Neural progenitor cell (in vitro differentiated cells): ENCODE measurements at regions not wholly inside any gene's neighbourhood (a gene's known extent, or its start where the extent isn't known, plus 50 kb on each side); places are given as distances from the start of the nearest gene placed in this dataset.

Experiments
- DNase-seq: peaks from one replicate; pipeline ENCODE4 v3.0.0-alpha.2; 2016; ENCODE audit warnings: low spot score
- H2AFZ ChIP-seq: fragments of 200-600 bp; sonication (generic); replicated peaks from 2 replicates; pipeline ENCODE4 v1.6.1; 2016; ENCODE audit warnings: antibody characterized with exemption
- H3F3A ChIP-seq: fragments of 200-600 bp; sonication (generic); 2 replicates; pipeline ENCODE4 v1.6.1; 2016; ENCODE audit warnings: antibody characterized with exemption, low read depth
- H3K27ac ChIP-seq: fragments of 200-600 bp; sonication (generic); 2 replicates; pipeline ENCODE4 v1.5.1; 2016; ENCODE audit warnings: mild to moderate bottlenecking
- H3K27me3 ChIP-seq: fragments of 200-600 bp; sonication (generic); 2 replicates; pipeline ENCODE4 v1.6.1; 2016; ENCODE audit warnings: mild to moderate bottlenecking, moderate library complexity
- H3K36me3 ChIP-seq: fragments of 200-600 bp; sonication (generic); 2 replicates; pipeline ENCODE4 v1.5.1; 2016
- H3K4me1 ChIP-seq: fragments of 200-600 bp; sonication (generic); 2 replicates; pipeline ENCODE4 v1.6.1; 2016; ENCODE audit warnings: mixed run types
- H3K4me2 ChIP-seq: fragments of 200-600 bp; sonication (generic); 2 replicates; pipeline ENCODE4 v1.6.1; 2016
- H3K4me3 ChIP-seq: fragments of 200-600 bp; sonication (generic); 2 replicates; pipeline ENCODE4 v1.5.1; 2016
- H3K79me2 ChIP-seq: fragments of 200-600 bp; sonication (generic); 2 replicates; pipeline ENCODE4 v1.6.1; 2016; ENCODE audit warnings: low read depth
- H3K9ac ChIP-seq: fragments of 200-600 bp; sonication (generic); 2 replicates; pipeline ENCODE4 v1.6.1; 2016
- H3K9me3 ChIP-seq: fragments of 200-600 bp; sonication (generic); 2 replicates; pipeline ENCODE4 v1.5.1; 2016; ENCODE audit warnings: low read depth
- H4K20me1 ChIP-seq: fragments of 200-600 bp; sonication (generic); 2 replicates; pipeline ENCODE4 v1.6.1; 2016; ENCODE audit warnings: low read depth
- H3K27ac Mint-ChIP-seq: 3 replicates; pipeline ENCODE4 v1.8.0; 2021; ENCODE audit warnings: mixed read lengths
- H3K27me3 Mint-ChIP-seq: 2 replicates; pipeline ENCODE4 v1.8.0; 2022; ENCODE audit warnings: low read depth, mild to moderate bottlenecking, inconsistent platforms, moderate library complexity, mixed read lengths; ENCODE audit not compliant: insufficient read depth
- H3K36me3 Mint-ChIP-seq: 3 replicates; pipeline ENCODE4 v1.8.0; 2021; ENCODE audit warnings: mixed read lengths
- H3K4me1 Mint-ChIP-seq: 3 replicates; pipeline ENCODE4 v1.8.0; 2021; ENCODE audit warnings: mixed read lengths
- H3K4me3 Mint-ChIP-seq: 3 replicates; pipeline ENCODE4 v1.8.0; 2021; ENCODE audit warnings: mild to moderate bottlenecking, moderate library complexity, mixed read lengths
- H3K9me3 Mint-ChIP-seq: 3 replicates; pipeline ENCODE4 v1.8.0; 2020; ENCODE audit warnings: mixed read lengths
- EZH2 ChIP-seq: fragments of 200-600 bp; sonication (generic); IDR thresholded peaks from 2 replicates; pipeline ENCODE4 v1.6.1; 2017; ENCODE audit warnings: antibody characterized with exemption, mild to moderate bottlenecking, moderate library complexity
- EZH2phosphoT487 ChIP-seq: fragments of 200-600 bp; sonication (generic); IDR thresholded peaks from 2 replicates; pipeline ENCODE4 v1.6.1; 2017; ENCODE audit warnings: antibody characterized with exemption
- TF ChIP-seq, protein P1 (sequence below): fragments of 200-600 bp; sonication (generic); IDR thresholded peaks from 2 replicates; pipeline ENCODE4 v1.5.1; 2017; ENCODE audit warnings: antibody characterized with exemption, mild to moderate bottlenecking

DNA sequence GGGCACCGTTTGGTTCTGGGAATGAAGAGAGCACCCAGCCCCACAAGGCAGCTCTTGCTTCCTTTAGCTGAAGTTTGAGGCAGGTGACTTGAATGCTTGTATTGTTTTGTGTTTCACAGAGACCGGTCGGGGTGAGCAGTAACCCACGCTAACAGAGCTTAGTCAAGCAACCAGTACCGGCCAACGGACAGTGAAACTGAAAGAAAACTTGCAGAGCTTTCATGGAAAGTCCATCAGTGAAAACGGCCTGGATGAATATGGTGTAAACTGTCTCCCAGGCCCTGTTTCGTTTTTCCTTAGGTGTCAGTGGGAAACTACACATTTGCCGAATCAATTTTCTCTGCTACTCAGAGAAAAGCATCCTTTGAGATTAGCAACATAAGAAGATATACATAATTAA lies 101.1 kb downstream of the LYZL1 start:
- Histone ChIP-seq H3K9me3 (no peaks in the 10 kb centered on the region), H3K4me1 (peaks cover 3% of the 10 kb centered on the region), H3F3A (no peaks in the 10 kb centered on the region), H3K27ac (no peak overlapping the region), H3K4me3 (no peak overlapping the region), H2AFZ (no peak overlapping the region), H3K4me2 (no peak overlapping the region), H4K20me1 (no peaks in the 10 kb centered on the region), H3K79me2 (no peaks in the 10 kb centered on the region), H3K27me3 (no peaks in the 10 kb centered on the region), H3K9ac (no peak overlapping the region), H3K36me3 (no peaks in the 10 kb centered on the region)
- no peaks in the 10 kb centered on the region for H3K36me3 Mint-ChIP-seq
- no peak overlapping the region for H3K4me3 Mint-ChIP-seq
- H3K27ac Mint-ChIP-seq, result no peak overlapping the region
- no peak for DNase-seq
- peaks cover 12% of the 10 kb centered on the region for H3K4me1 Mint-ChIP-seq
- no peaks in the 10 kb centered on the region for H3K9me3 Mint-ChIP-seq
- TF ChIP-seq EZH2phosphoT487 (no peak), EZH2 (no peak)
- TF ChIP-seq, protein P1, sequence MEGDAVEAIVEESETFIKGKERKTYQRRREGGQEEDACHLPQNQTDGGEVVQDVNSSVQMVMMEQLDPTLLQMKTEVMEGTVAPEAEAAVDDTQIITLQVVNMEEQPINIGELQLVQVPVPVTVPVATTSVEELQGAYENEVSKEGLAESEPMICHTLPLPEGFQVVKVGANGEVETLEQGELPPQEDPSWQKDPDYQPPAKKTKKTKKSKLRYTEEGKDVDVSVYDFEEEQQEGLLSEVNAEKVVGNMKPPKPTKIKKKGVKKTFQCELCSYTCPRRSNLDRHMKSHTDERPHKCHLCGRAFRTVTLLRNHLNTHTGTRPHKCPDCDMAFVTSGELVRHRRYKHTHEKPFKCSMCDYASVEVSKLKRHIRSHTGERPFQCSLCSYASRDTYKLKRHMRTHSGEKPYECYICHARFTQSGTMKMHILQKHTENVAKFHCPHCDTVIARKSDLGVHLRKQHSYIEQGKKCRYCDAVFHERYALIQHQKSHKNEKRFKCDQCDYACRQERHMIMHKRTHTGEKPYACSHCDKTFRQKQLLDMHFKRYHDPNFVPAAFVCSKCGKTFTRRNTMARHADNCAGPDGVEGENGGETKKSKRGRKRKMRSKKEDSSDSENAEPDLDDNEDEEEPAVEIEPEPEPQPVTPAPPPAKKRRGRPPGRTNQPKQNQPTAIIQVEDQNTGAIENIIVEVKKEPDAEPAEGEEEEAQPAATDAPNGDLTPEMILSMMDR, result no peak
- peaks cover 6% of the 10 kb centered on the region for H3K27me3 Mint-ChIP-seq

DNA sequence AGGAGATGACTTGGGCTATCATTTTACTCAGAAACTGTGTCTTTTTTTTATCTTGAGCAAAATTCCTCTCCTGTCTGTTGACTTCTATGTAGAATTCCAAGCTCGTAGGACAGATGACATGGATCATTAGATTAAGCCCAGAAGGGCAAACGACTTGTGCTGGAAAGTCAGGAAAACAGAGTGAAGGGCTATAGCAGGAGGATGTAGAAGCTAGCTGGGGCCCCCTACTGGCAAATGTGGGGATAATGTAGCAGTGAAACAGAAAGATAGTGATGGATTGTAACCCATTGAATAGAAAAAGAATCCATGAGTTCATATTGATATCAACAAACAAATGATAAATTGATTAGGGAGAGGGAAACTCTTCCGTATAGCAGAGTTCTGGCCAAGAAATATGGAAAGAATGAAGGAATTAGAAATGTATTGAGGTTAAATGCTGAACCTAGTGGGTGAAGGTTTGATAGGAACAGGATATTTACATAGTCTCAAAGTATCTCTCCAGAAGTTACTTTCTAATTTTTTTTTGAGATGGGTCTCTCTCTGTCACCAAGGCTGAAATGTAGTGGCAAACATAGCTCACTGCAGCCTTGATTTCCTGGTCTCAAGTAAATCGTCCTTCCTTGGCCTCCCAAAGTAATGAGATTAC lies 103.6 kb downstream of the LYZL1 start:
- Mint-ChIP-seq H3K27ac (no peak overlapping the region), H3K36me3 (no peaks in the 10 kb centered on the region), H3K27me3 (peaks cover 6% of the 10 kb centered on the region), H3K9me3 (no peaks in the 10 kb centered on the region), H3K4me3 (no peak overlapping the region), H3K4me1 (peaks cover 20% of the 10 kb centered on the region)
- no peak for TF ChIP-seq EZH2phosphoT487
- TF ChIP-seq, protein P1, result peak; percentile 90
- Histone ChIP-seq H3K27me3 (no peaks in the 10 kb centered on the region), H3K79me2 (no peaks in the 10 kb centered on the region), H3K27ac (no peak overlapping the region), H3K4me2 (no peak overlapping the region), H3K4me3 (no peak overlapping the region), H3K4me1 (peaks cover 13% of the 10 kb centered on the region), H2AFZ (no peak overlapping the region), H3F3A (no peaks in the 10 kb centered on the region), H3K36me3 (no peaks in the 10 kb centered on the region), H3K9ac (no peak overlapping the region), H3K9me3 (no peaks in the 10 kb centered on the region), H4K20me1 (no peaks in the 10 kb centered on the region)
- DNase-seq, result peak; percentile 78

DNA sequence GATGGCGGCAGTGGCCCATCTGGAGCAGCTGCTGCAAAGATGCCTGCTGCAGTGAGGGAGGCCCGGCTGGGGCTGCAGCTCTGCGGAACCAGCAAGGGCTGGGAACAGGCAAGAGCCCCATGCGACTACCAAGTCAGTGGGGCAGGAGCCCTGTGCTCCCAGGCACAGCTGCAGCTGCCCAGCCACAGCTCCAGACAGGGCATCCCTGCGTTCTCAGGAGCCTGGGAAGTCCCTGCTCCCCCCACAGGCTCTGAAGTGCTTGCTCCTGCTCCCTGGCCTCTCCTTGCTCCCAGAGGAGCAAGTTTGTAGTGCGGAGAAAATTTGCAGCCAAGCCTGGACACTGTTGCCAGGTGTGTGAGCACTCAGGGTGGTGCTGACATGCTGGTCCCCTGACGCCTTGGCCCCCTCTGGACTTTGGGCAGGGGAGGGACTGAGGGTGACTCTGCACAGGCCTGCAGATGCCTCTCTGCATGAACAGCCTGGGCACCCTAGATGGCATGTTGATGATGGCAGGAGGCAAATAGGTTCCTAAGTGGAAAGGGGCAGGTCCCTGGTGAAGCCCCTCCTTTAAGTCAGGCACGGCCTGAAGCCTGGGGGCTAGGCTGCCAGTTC lies 105.6 kb downstream of the LYZL1 start:
- Mint-ChIP-seq H3K4me1 (peaks cover 26% of the 10 kb centered on the region), H3K36me3 (no peaks in the 10 kb centered on the region), H3K27me3 (peaks cover 8% of the 10 kb centered on the region), H3K27ac (no peak overlapping the region), H3K4me3 (no peak overlapping the region), H3K9me3 (no peaks in the 10 kb centered on the region)
- Histone ChIP-seq H3K27me3 (no peaks in the 10 kb centered on the region), H3K4me1 (peaks cover 21% of the 10 kb centered on the region), H3K79me2 (no peaks in the 10 kb centered on the region), H3F3A (no peaks in the 10 kb centered on the region), H3K4me3 (no peak overlapping the region), H3K9ac (no peak overlapping the region), H2AFZ (peak overlapping the region; percentile 88), H3K9me3 (no peaks in the 10 kb centered on the region), H3K4me2 (no peak overlapping the region), H4K20me1 (no peaks in the 10 kb centered on the region), H3K36me3 (no peaks in the 10 kb centered on the region), H3K27ac (no peak overlapping the region)
- peak; percentile 13 for DNase-seq
- TF ChIP-seq EZH2phosphoT487 (no peak), EZH2 (no peak)
- TF ChIP-seq, protein P1, result no peak
